HG02970 (cell line): ENCODE measurements at regions not wholly inside any gene's neighbourhood (a gene's known extent, or its start where the extent isn't known, plus 50 kb on each side); places are given as distances from the start of the nearest gene placed in this dataset.

ENCODE experiments used
- ATAC-seq: cut with Tn5 transposase; IDR thresholded peaks from one replicate; pipeline ENCODE4 v1.9.1; 2021; ENCODE audit warnings: mild to moderate bottlenecking, moderate library complexity, moderate number of reproducible peaks; ENCODE audit not compliant: unreplicated experiment, low FRiP score

- ATAC-seq = no peak
Measured at GRCh38 chr6:163729127-163729872, 314.8 kb downstream of the QKI start.

GRCh38 chr6:163728442-163729126 is 314.1 kb downstream of the QKI start:
- ATAC-seq = no peak

GRCh38 chr6:163726037-163726695 is 311.6 kb downstream of the QKI start:
- ATAC-seq = no peak

GRCh38 chr6:163725008-163725941 is 310.8 kb downstream of the QKI start:
- no peak for ATAC-seq

GRCh38 chr6:163724196-163724595 is 309.7 kb downstream of the QKI start:
- no peak for ATAC-seq

GRCh38 chr6:163723759-163724158 is 309.2 kb downstream of the QKI start:
- no peak for ATAC-seq

GRCh38 chr6:163721922-163722692 is 307.6 kb downstream of the QKI start:
- ATAC-seq = no peak

- no peak for ATAC-seq
Measured at GRCh38 chr6:163721435-163721834, 306.9 kb downstream of the QKI start.

- ATAC-seq = no peak
Measured at GRCh38 chr6:163720460-163721235, 306.1 kb downstream of the QKI start.

GRCh38 chr6:163720005-163720404 is 305.5 kb downstream of the QKI start:
- ATAC-seq = no peak

GRCh38 chr6:163719028-163719742 is 304.7 kb downstream of the QKI start:
- ATAC-seq = no peak

GRCh38 chr6:163718537-163718936 is 304.0 kb downstream of the QKI start:
- no peak for ATAC-seq

GRCh38 chr6:163717106-163717764 is 302.7 kb downstream of the QKI start:
- no peak for ATAC-seq

- ATAC-seq = no peak
Measured at GRCh38 chr6:163716690-163717089, 302.2 kb downstream of the QKI start.

- ATAC-seq = no peak
Measured at GRCh38 chr6:163715846-163716245, 301.3 kb downstream of the QKI start.

GRCh38 chr6:163714179-163714578 is 299.7 kb downstream of the QKI start:
- ATAC-seq = no peak

- ATAC-seq = no peak
Measured at GRCh38 chr6:163712981-163713380, 298.5 kb downstream of the QKI start.

- ATAC-seq = no peak
Measured at GRCh38 chr6:163712566-163712961, 298.0 kb downstream of the QKI start.
